Activated naive CD4-positive, alpha-beta T cell treated with anti-CD3 and anti-CD28 coated beads, Interleukin-2, amount 50 U/mL, for 72 hours (primary cell): ENCODE measurements at regions not wholly inside any gene's neighbourhood (a gene's known extent, or its start where the extent isn't known, plus 50 kb on each side); places are given as distances from the start of the nearest gene placed in this dataset.
"Not testable (repeated sequence)": the region's sequence is repeated elsewhere in the genome, so short reads cannot be mapped to it uniquely, and the experiment has no call there.

ENCODE experiments used
- ATAC-seq, 2 donors: fragments of 150-1000 bp; cut with Tn5 transposase; 2 replicates each; pipeline ENCODE4 v1.10.0; 2021; ENCODE audit warnings: mild to moderate bottlenecking in 2 of 2, moderate library complexity in 2 of 2
- DNase-seq, 2 donors: peaks; one replicate each; pipeline ENCODE4 v3.0.0; 2021 to 2022; ENCODE audit warnings: low spot score in 2 of 2
- H3K27ac Mint-ChIP-seq, 2 donors: one replicate each; pipeline ENCODE4 v1.8.0; 2022; ENCODE audit warnings: mild to moderate bottlenecking in 2 of 2, mixed read lengths in 2 of 2
- H3K36me3 Mint-ChIP-seq, 2 donors: one replicate each; pipeline ENCODE4 v1.8.0; 2022; ENCODE audit warnings: mixed read lengths in 2 of 2
- H3K9me3 Mint-ChIP-seq, 2 donors: one replicate each; pipeline ENCODE4 v1.8.0; 2022; ENCODE audit warnings: mixed read lengths in 2 of 2

DNA sequence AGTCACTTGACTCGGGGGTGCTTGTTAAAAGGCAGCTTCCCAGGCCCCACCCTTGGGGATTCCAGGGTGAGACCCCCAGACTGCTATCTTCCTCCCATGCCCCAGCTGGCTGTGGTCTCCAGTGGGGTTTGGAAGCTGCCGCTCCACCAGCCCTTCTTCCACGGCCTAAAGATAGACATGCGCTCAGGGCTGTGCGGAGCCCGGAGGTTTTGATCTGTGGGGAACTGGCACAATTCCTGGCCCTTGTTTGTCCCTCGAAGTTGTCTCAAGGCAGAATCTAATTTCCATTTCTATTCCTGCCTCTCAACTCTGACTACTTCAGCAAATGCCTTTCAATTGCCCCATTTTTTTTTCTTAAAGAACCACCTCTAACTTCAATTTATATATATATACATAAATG is 120.7 kb upstream of the SRSF6 start:
- DNase-seq, result no peak
- peaks cover 21 to 27% of the 10 kb centered on the region in 2 donors for H3K9me3 Mint-ChIP-seq
- no peak for ATAC-seq
- H3K27ac Mint-ChIP-seq, result no peak overlapping the region
- peaks cover 20% of the 10 kb centered on the region in 2 donors for H3K36me3 Mint-ChIP-seq

DNA sequence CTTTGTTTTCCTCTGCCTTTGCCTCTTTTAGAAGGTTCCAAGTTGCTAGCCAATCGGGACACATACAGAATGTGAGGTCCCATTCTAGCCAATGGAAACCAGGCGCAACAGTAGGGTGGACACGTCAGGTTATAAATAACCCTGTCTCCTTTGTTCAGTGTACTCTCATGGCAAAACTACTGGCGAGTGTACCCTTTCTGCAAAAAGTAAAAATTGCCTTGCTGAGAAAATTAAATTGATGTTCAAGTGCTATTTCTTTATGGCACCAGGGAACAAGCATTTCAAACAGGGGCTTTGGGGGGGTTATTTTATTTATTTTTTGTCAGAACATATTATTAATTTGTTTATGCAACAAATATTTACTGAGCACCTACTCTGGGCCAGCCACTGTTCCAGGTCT is 123.6 kb upstream of the SRSF6 start:
- Mint-ChIP-seq H3K36me3 (peaks cover 20 to 27% of the 10 kb centered on the region in 2 donors), H3K27ac (no peak overlapping the region), H3K9me3 (peaks cover 19 to 33% of the 10 kb centered on the region in 2 donors)
- no peak for ATAC-seq
- no peak for DNase-seq

DNA sequence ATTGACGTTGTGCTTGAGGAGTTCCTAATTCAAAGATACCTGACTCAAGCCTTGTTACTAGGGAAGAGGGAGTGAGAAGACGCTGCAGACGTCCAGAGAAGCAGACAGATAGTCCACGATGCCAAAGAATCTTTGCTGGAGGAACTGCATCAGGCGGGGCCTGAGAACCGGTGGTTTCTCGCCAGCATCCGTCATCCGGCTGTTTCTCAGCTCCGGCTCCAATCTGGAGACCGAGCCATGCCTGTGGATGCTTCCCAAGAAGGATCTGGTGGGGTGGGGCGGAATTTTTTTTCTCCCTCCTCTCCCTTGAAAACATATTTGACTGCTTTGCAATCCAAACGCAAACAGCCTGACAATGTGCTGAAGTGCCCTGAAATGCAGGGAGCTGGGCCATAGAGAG is 125.8 kb upstream of the SRSF6 start:
- H3K36me3 Mint-ChIP-seq, result peaks cover 20 to 27% of the 10 kb centered on the region in 2 donors
- DNase-seq, result no peak
- no peak for ATAC-seq
- no peak overlapping the region for H3K27ac Mint-ChIP-seq
- H3K9me3 Mint-ChIP-seq, result peaks cover 19 to 33% of the 10 kb centered on the region in 2 donors

DNA sequence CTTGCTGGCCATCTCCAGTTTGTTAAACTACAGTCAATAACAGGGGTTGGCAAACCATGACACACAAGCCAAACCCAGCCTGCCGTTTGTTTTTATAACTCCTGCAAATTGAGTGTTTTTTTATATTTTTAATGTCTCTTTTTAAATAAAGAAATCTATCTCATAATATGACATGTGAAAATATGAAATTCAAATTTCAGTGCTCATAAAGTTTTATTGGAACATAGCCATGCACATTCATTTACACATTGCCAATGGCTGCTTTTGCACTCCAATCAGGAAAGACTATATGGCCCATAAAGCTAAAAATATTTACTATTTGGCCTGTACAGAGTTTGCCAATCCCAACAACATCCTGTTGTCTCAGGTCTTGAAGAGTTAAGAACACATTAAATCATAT is 129.0 kb upstream of the SRSF6 start:
- H3K36me3 Mint-ChIP-seq, result peaks cover under 1 to 9% of the 10 kb centered on the region in 2 donors
- no peak for ATAC-seq
- H3K9me3 Mint-ChIP-seq, result peaks cover 9 to 12% of the 10 kb centered on the region in 2 donors
- no peak for DNase-seq
- H3K27ac Mint-ChIP-seq, result no peak overlapping the region

DNA sequence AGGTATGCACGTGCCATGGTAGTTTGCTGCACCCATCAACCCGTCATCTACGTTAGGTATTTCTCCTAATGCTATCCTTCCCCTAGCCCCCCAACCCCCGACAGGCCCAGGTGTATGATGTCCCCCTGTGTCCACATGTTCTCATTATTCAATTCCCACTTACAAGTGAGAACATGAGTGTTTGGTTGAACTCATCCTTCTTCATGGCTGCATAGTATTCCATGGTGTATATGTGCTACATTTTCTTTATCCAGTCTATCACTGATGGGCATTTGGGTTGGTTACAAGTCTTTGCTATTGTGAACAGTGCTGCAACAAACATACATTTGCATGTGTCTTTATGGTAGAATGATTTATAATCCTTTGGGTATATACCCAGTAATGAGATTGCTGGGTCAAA is 130.5 kb upstream of the SRSF6 start:
- H3K36me3 Mint-ChIP-seq, H3K9me3 Mint-ChIP-seq, H3K27ac Mint-ChIP-seq, DNase-seq, ATAC-seq: not testable (repeated sequence)

DNA sequence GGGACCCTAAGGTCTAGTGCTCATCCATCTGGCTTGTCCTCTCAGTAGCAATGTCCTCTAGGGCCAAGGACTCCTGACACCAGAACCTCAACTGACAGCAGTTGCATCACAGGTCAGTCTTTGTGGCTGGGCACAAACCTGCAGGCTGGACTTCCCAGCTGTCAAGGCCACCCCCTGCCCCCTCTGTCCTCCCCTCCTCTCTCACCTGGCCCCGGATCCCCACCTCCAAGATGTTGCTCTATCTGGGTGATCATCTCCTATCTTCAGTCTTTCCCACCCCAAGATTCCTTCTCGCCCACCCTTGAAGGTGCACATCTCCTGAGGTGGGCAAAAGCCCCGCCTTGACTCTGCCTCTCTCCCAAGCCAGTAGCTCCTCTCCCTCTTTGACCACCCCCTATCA is 131.8 kb upstream of the SRSF6 start:
- Mint-ChIP-seq H3K36me3 (no peaks in the 10 kb centered on the region), H3K27ac (no peak overlapping the region), H3K9me3 (peaks cover 0 to 4% of the 10 kb centered on the region in 2 donors)
- DNase-seq (no peak), ATAC-seq (no peak)

DNA sequence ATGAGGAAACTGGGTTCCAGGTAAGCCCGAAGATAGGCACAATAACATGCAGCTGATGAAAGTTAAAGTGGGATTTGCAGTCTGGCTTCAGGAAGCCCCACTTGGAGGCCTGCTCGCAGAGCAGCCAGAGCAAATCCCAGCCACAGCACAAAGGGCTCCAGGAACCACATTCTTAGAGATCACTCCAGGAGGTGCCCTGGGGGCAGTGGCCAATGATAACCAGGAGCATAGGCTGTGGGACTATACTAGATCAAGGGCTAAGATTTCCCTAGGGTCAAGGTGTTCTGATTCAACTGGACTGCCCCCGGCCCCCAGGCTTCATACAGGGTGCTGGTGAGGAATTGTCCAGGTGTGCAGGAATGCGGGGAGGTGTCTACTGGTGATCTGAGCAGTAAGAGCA is 133.9 kb upstream of the PTPRT start:
- ATAC-seq, result no peak
- no peak for DNase-seq
- H3K36me3 Mint-ChIP-seq, result no peaks in the 10 kb centered on the region
- H3K27ac Mint-ChIP-seq, result no peak overlapping the region
- H3K9me3 Mint-ChIP-seq, result peaks cover 0 to 4% of the 10 kb centered on the region in 2 donors

DNA sequence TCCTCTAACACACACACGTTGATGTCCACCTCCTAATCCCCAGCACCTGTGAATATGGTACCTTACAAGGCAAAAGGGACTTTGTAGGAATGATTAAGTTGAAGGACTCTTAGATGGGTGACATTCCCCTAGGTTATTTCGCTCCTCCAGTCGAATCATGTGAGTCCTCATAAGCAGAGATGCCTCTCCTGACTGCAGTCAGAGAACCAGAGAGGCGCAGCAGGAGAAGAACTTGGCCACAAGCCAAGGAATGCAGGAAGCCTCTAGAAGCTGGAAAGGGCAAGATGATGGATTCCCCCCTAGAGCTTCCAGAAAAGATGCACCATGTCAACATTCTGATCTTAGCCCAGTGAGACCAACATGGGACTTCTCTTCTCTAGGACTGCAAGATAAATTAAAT is 133.1 kb upstream of the PTPRT start:
- Mint-ChIP-seq H3K36me3 (no peaks in the 10 kb centered on the region), H3K9me3 (peaks cover 0 to 4% of the 10 kb centered on the region in 2 donors), H3K27ac (no peak overlapping the region)
- no peak for DNase-seq
- no peak for ATAC-seq

DNA sequence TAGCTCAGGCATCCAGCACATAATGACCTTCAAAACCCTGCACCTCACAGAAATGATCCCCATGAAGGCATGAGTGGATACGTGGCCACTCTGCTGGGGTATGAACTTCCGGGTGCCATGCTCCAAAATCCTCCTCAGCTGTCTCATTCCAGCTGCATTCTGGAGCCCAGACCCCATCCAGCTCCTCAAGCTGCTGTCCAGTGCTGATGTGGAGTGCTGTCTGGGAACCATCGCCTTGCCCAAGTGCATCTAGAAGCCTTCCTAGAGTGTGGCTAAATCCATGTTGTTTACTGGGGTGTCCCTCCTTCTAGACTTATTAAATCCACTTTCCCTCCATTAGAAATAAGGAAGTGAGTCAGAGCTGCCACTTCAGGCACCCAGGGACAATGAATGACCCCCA is 130.8 kb upstream of the PTPRT start:
- ATAC-seq, result no peak
- H3K27ac Mint-ChIP-seq, result no peak overlapping the region
- H3K36me3 Mint-ChIP-seq, result no peaks in the 10 kb centered on the region
- no peak for DNase-seq
- H3K9me3 Mint-ChIP-seq, result no peaks in the 10 kb centered on the region

DNA sequence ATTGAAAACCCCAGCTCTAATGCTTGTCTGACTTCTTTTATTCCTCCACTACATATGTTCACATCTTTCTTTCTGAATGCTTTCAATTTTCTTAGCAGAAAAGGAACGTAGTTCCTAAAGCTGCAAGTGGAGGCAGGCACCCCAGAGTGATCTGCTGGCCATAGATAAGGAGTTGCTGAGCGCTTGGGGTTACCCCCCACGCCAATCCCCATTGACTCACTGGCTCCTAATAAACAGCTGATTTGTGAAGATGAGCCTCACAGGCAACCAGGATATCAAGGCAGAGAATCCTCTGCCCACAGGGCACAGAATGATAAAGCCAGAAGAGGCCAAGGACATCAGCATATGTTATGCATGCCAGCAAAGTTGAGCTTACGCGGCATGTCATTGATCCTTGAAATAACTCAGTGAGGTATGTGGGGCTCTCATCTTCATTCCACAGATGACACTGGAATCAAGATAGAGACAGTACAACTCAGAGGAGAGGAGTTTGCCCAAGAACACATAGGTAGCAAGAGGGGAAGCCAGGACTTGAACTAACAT is 129.1 kb upstream of the PTPRT start:
- Mint-ChIP-seq H3K9me3 (no peaks in the 10 kb centered on the region), H3K36me3 (no peaks in the 10 kb centered on the region), H3K27ac (no peak overlapping the region)
- DNase-seq, result no peak
- ATAC-seq, result no peak

DNA sequence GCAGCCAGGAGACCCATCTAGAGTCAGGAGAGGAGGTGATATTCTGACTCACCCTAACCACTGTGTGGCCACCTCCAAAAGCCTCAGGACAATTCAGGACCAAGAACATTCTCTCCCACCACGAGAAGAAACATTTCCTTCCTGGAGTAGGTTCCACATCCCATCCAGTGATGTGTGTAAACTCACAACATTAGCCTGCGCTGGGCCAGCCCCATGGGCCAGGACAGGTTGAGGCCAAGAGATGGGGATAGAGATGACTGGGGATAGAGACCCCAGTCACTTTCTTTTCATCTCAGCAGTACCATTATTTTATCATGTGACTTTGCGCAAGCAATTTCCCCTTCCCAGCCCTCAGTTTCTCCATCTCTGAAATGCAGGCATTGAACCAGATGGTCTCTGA is 126.6 kb upstream of the PTPRT start:
- Mint-ChIP-seq H3K27ac (no peak overlapping the region), H3K36me3 (no peaks in the 10 kb centered on the region), H3K9me3 (no peaks in the 10 kb centered on the region)
- no peak for ATAC-seq
- DNase-seq, result no peak

DNA sequence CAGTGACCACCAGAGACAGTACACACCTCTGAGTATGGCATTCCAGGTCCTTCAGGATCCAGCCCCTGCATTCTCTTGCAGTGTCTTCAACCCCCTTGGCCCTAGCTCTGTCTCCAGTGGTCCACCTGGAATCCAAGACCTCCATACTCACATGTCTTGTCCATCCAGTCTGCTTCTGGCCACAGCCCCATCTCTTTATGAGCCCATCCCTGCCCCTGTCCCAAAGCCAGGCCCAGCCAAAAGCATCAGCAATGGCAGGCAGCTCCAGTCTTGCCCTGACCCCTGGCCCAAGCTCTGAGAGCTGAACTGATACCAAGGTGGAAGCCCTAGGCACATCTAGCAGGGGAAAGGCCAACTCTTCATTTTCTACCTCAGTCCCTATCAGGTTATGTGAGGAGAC is 119.6 kb upstream of the PTPRT start:
- peak overlapping the region in 1 of 2 donors; percentile 85 for H3K27ac Mint-ChIP-seq
- ATAC-seq (no peak), DNase-seq (no peak)
- H3K9me3 Mint-ChIP-seq, result peaks cover 2 to 7% of the 10 kb centered on the region in 2 donors
- H3K36me3 Mint-ChIP-seq, result no peaks in the 10 kb centered on the region

DNA sequence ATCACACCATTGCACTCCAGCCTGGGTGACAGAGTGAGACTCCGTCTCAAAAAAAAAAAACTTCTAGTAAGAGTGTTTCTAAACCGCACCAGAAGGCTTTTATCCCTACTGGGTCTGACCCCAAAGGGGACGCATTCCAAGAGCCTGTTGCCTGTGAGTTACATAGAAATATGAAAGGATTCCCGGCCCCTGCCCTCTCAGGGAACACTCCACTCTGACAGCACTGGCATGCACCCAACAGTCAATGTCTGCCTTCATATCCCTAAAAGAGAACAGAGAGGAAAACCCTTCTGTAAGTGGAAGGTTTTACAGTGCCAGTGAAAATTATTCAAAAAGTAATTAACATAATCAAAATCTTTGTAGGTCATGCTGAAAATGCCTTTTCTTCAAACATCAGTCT is 117.1 kb upstream of the PTPRT start:
- no peak overlapping the region for H3K27ac Mint-ChIP-seq
- no peak for ATAC-seq
- no peaks in the 10 kb centered on the region for H3K36me3 Mint-ChIP-seq
- H3K9me3 Mint-ChIP-seq, result peaks cover 2 to 7% of the 10 kb centered on the region in 2 donors
- DNase-seq, result no peak

DNA sequence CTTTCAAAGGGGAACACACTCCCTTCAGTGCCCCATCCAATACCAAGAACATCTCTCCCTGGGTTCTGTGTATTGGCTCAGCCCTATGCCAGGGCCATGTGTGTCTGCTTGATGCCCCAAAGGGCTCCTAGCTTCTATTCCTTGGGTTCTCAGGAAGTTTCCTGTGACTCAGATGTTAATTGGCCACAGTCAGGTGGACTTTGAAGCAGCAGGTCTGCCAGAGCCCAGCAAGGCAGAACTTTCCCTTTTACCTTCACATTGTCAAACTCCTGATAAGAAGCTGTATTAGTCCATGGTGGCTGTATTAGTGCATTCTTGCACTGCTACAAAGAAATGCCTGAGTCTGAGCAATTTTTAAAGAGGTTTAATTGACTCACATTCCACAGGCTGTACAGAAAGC is 116.0 kb upstream of the PTPRT start:
- DNase-seq (no peak), ATAC-seq (no peak)
- Mint-ChIP-seq H3K36me3 (no peaks in the 10 kb centered on the region), H3K27ac (no peak overlapping the region), H3K9me3 (peaks cover 2 to 7% of the 10 kb centered on the region in 2 donors)

DNA sequence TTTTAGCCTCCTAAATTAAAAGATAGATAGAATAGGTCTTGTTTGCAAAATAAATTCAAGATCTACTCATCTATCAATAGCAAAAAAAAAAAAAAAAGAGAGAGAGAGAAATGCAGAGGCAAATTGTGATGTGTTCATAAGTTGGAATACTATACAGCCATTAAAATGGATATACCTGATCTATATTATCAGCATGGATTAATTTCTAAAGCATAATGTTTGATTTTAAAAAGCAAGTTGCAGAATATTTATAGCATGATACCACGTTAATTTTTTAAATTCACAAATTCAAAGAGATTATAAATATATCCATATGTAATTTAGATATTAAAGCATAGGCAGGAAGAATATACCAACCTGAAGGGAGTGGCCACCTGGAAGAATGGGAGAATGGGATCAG is 114.9 kb upstream of the PTPRT start:
- no peak overlapping the region for H3K27ac Mint-ChIP-seq
- peaks cover 2 to 3% of the 10 kb centered on the region in 2 donors for H3K9me3 Mint-ChIP-seq
- no peaks in the 10 kb centered on the region for H3K36me3 Mint-ChIP-seq
- DNase-seq, result no peak
- ATAC-seq, result no peak

DNA sequence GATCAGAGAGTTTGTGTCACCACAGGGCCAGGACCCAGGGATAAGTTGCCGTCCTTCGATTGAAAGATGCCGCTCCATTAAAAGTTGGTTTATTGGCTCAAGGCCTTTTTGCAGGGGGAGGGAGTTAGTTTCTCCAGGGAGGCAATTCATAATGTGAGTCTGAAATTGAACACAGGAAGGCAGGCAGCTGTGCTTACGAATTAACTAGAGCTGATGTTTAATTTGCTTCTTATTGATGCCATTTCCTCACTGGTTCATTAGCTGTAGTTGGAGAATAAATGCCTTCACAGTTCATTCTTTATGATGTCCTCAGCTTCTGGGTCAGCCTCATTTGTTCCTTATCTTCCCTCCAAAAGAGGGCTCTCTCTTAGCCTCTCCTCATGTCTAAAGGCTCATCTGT is 113.2 kb upstream of the PTPRT start:
- DNase-seq (no peak), ATAC-seq (no peak)
- Mint-ChIP-seq H3K9me3 (peaks cover 2 to 3% of the 10 kb centered on the region in 2 donors), H3K27ac (no peak overlapping the region), H3K36me3 (no peaks in the 10 kb centered on the region)

DNA sequence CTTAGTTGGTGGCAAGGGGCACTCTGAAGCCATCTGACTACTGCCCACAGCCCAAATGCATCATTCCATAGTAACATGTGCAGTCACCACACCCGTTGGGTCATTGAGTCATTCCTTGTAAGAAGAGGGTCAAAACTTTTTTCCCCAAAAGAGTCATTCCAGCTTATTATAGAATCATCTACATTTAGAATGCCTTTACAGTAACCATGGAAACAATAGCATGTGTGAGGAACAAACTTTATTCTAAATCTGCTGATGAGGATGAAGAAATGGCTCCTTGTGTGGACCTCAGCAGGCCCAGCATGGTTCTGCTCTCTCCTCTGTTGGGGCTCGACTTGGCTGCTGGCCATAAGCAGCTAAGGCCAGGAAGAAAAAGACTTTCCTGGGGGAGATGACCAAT is 111.2 kb upstream of the PTPRT start:
- no peak for ATAC-seq
- DNase-seq, result no peak
- H3K9me3 Mint-ChIP-seq, result peaks cover 7 to 8% of the 10 kb centered on the region in 2 donors
- no peak overlapping the region for H3K27ac Mint-ChIP-seq
- peaks cover 0 to 4% of the 10 kb centered on the region in 2 donors for H3K36me3 Mint-ChIP-seq

DNA sequence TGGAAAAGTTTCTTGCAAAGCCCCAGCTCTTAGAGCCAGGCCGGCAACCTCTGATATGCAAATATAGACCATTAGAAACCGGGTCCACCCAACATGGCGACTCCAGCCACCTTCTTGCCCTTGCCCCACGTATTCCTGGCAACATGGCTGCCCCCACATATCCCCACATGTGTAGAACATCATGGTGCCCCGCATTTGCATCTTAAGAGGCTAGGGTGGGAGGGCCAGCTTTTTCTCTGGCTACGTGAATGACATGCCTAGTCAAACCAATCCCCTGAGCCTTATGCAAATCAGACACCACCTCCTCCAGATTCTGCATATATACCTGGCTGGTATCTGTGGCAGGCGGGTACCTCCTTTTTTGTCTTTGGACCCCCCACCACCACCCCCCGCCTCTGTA is 106.1 kb upstream of the PTPRT start:
- Mint-ChIP-seq H3K36me3 (peaks cover 0 to 8% of the 10 kb centered on the region in 2 donors), H3K9me3 (peaks cover 12 to 18% of the 10 kb centered on the region in 2 donors), H3K27ac (no peak overlapping the region)
- no peak for DNase-seq
- ATAC-seq, result no peak

DNA sequence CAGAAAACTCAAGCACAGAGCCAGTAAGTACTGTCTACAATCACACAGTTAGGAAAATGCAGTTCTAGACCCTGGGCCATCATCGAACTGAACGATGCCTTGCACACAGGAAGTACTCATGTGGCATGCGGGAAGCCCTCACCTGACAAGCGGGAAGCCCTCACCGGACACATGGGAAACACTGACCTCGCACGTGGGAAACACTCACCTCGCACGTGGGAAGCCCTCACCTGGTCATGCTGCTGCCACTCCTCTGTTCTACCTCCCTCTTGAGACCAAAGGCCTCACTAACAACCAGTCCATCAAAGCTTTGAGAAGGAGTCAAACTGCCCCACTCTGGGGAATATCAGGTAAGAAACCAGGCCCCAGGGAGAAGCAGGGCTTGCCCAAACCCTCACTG is 105.6 kb upstream of the PTPRT start:
- H3K36me3 Mint-ChIP-seq, result peaks cover 0 to 8% of the 10 kb centered on the region in 2 donors
- DNase-seq, result no peak
- ATAC-seq, result no peak
- no peak overlapping the region for H3K27ac Mint-ChIP-seq
- H3K9me3 Mint-ChIP-seq, result peaks cover 12 to 18% of the 10 kb centered on the region in 2 donors
